HFFc6 (cell line): ENCODE measurements at regions not wholly inside any gene's neighbourhood (a gene's known extent, or its start where the extent isn't known, plus 50 kb on each side); places are given as distances from the start of the nearest gene placed in this dataset.

Source experiments
- DNase-seq: peaks from one replicate; pipeline ENCODE4 v3.0.0-alpha.2; 2018
- H3K27ac Mint-ChIP-seq: 2 replicates; pipeline ENCODE4 v1.8.0; 2020; ENCODE audit warnings: mild to moderate bottlenecking, mixed read lengths
- H3K27me3 Mint-ChIP-seq: 2 replicates; pipeline ENCODE4 v1.8.0; 2021; ENCODE audit warnings: mild to moderate bottlenecking, moderate library complexity, mixed read lengths; ENCODE audit not compliant: insufficient read depth
- H3K36me3 Mint-ChIP-seq: 2 replicates; pipeline ENCODE4 v1.8.0; 2021; ENCODE audit warnings: low read depth, mixed read lengths
- H3K4me1 Mint-ChIP-seq: 2 replicates; pipeline ENCODE4 v1.8.0; 2020; ENCODE audit warnings: low read depth, mixed read lengths
- H3K4me3 Mint-ChIP-seq: 2 replicates; pipeline ENCODE4 v1.8.0; 2020; ENCODE audit warnings: mild to moderate bottlenecking, moderate library complexity, mixed read lengths
- H3K9me3 Mint-ChIP-seq: 2 replicates; pipeline ENCODE4 v1.8.0; 2020; ENCODE audit warnings: mild to moderate bottlenecking, mixed read lengths
- TF ChIP-seq, protein P1 (sequence below): fragments of 200-600 bp; sonication (generic); IDR thresholded peaks from 2 replicates; pipeline ENCODE4 v1.5.0; 2021; ENCODE audit warnings: antibody characterized with exemption, mild to moderate bottlenecking

DNA sequence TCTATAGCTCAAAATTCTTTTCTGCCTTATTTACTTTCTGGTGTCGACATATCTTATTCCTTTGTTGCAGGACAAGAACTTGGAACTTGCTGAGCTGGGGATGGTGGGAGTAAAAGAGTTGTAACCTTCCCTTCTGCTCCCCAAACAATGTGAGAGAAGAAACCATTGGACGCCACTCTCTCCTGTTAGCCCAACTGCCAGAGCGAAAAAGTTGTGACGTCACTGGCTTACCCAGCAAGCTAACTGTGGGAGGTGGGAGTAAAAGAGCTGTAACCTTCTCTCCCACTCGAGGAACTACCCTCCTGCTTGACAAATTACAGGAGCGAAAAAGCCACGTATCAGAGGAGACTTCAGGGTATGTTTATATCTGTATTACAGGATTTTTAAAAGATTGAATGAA is 90.0 kb upstream of the PCDH10 start:
- no peak for DNase-seq
- H3K4me1 Mint-ChIP-seq: peaks cover 5% of the 10 kb centered on the region; the same call in 1 of the 2 replicates
- no peaks in the 10 kb centered on the region for H3K27me3 Mint-ChIP-seq
- no peaks in the 10 kb centered on the region for H3K36me3 Mint-ChIP-seq
- TF ChIP-seq, protein P1, sequence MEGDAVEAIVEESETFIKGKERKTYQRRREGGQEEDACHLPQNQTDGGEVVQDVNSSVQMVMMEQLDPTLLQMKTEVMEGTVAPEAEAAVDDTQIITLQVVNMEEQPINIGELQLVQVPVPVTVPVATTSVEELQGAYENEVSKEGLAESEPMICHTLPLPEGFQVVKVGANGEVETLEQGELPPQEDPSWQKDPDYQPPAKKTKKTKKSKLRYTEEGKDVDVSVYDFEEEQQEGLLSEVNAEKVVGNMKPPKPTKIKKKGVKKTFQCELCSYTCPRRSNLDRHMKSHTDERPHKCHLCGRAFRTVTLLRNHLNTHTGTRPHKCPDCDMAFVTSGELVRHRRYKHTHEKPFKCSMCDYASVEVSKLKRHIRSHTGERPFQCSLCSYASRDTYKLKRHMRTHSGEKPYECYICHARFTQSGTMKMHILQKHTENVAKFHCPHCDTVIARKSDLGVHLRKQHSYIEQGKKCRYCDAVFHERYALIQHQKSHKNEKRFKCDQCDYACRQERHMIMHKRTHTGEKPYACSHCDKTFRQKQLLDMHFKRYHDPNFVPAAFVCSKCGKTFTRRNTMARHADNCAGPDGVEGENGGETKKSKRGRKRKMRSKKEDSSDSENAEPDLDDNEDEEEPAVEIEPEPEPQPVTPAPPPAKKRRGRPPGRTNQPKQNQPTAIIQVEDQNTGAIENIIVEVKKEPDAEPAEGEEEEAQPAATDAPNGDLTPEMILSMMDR: no peak
- H3K27ac Mint-ChIP-seq: no peak overlapping the region
- no peak overlapping the region for H3K4me3 Mint-ChIP-seq
- no peaks in the 10 kb centered on the region; the same call in 1 of the 2 replicates for H3K9me3 Mint-ChIP-seq

DNA sequence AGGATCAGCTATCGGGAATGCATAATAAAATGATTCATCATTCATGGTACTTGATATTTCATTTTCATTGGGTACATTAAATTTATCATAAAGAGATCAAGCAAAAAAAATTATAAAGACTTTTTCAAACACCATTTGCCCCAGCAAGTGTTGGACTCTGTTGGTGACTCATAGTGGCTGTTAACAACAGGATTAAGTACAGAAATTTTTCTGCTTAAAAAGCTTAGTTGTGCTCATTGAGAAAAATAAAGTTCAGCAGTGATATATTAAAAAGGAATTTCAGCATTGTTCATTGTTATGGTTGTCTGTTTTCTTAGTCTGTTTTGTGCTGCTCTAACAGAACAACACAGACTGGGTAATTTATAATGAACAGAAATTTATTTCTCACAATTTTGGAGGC is 86.2 kb upstream of the PCDH10 start:
- TF ChIP-seq, protein P1: no peak
- Mint-ChIP-seq H3K36me3 (no peaks in the 10 kb centered on the region; the same call in 1 of the 2 replicates), H3K4me3 (no peak overlapping the region), H3K9me3 (peaks cover 5% of the 10 kb centered on the region), H3K4me1 (peaks cover 5% of the 10 kb centered on the region; the same call in 1 of the 2 replicates), H3K27me3 (no peaks in the 10 kb centered on the region), H3K27ac (no peak overlapping the region)
- DNase-seq: no peak

GRCh38 chr4:133068083-133068482 is 81.0 kb upstream of the PCDH10 start:
- Mint-ChIP-seq H3K4me3 (no peak overlapping the region), H3K27ac (no peak overlapping the region), H3K4me1 (peaks cover 2% of the 10 kb centered on the region; the same call in 1 of the 2 replicates)

DNA sequence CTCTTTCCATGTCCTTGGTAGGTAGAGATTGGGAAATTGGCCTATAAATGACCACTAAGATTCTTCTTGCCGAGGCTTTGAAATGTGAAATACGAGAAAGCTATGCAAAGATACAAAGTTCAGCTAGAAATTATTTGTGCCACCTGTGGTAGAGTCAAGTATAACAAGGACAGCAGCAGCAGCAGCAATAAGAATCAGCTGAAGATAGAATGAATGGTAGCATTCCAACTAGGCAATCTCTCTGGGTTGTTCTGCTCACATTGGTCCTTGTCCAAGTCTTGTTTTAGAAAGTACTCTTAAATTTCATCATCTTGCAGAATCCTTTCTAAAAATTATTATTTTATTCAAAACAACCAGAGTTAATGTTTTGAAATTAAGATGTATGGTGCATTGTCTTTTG is 67.8 kb upstream of the PCDH10 start:
- H3K9me3 Mint-ChIP-seq: peaks cover 18% of the 10 kb centered on the region
- H3K4me1 Mint-ChIP-seq: no peaks in the 10 kb centered on the region
- H3K36me3 Mint-ChIP-seq: no peaks in the 10 kb centered on the region; the same call in 1 of the 2 replicates
- TF ChIP-seq, protein P1: peak; percentile 19; the same call in 1 of the 2 replicates
- H3K4me3 Mint-ChIP-seq: no peak overlapping the region
- H3K27me3 Mint-ChIP-seq: peaks cover 2% of the 10 kb centered on the region
- peak; percentile 2 for DNase-seq
- no peak overlapping the region for H3K27ac Mint-ChIP-seq

More at GRCh38 chr4:133068083-133068482, 81.0 kb upstream of the PCDH10 start:
- Mint-ChIP-seq H3K27me3 (no peaks in the 10 kb centered on the region), H3K9me3 (peaks cover 30% of the 10 kb centered on the region), H3K36me3 (no peaks in the 10 kb centered on the region; the same call in 1 of the 2 replicates)
- TF ChIP-seq, protein P1: no peak
- DNase-seq: no peak

GRCh38 chr4:133084421-133084820 is 64.7 kb upstream of the PCDH10 start:
- no peaks in the 10 kb centered on the region for H3K4me1 Mint-ChIP-seq
- no peaks in the 10 kb centered on the region for H3K36me3 Mint-ChIP-seq
- H3K27me3 Mint-ChIP-seq: no peaks in the 10 kb centered on the region; the same call in 1 of the 2 replicates
- no peaks in the 10 kb centered on the region; the same call in 1 of the 2 replicates for H3K9me3 Mint-ChIP-seq
- H3K27ac Mint-ChIP-seq: no peak overlapping the region
- TF ChIP-seq, protein P1: no peak
- H3K4me3 Mint-ChIP-seq: no peak overlapping the region
- DNase-seq: no peak
